GM10266 (cell line): ENCODE measurements at regions not wholly inside any gene's neighbourhood (a gene's known extent, or its start where the extent isn't known, plus 50 kb on each side); places are given as distances from the start of the nearest gene placed in this dataset.
"Not testable (repeated sequence)": the region's sequence is repeated elsewhere in the genome, so short reads cannot be mapped to it uniquely, and the experiment has no call there.

Source experiments
- DNase-seq: peaks from one replicate; pipeline ENCODE4 v3.0.0; 2012; ENCODE audit errors: extremely low spot score
- CTCF ChIP-seq: IDR thresholded peaks from 2 replicates; pipeline ENCODE4 v1.5.1; 2012; ENCODE audit warnings: mild to moderate bottlenecking, low read depth; ENCODE audit not compliant: control insufficient read depth, insufficient read depth; ENCODE audit errors: missing control alignments

- no peak for TF ChIP-seq CTCF
- no peak for DNase-seq
Measured at GRCh38 chr15:26037369-26037768, 174.2 kb upstream of the ATP10A start.

- TF ChIP-seq CTCF: no peak
- no peak for DNase-seq
Measured at GRCh38 chr15:26033493-26033892, 170.4 kb upstream of the ATP10A start.

GRCh38 chr15:26032162-26032846, 169.2 kb upstream of the ATP10A start:
- no peak for DNase-seq
- no peak for TF ChIP-seq CTCF

GRCh38 chr15:26029586-26029985, 166.5 kb upstream of the ATP10A start:
- DNase-seq: not testable (repeated sequence)

GRCh38 chr15:26029146-26029545, 166.0 kb upstream of the ATP10A start:
- no peak for DNase-seq
- TF ChIP-seq CTCF: no peak

- no peak for TF ChIP-seq CTCF
- DNase-seq: no peak
Measured at GRCh38 chr15:26028086-26028740, 165.1 kb upstream of the ATP10A start.

- not testable (repeated sequence) for DNase-seq
Measured at GRCh38 chr15:26026671-26027070, 163.5 kb upstream of the ATP10A start.

GRCh38 chr15:26024241-26024640, 161.1 kb upstream of the ATP10A start:
- TF ChIP-seq CTCF: no peak
- DNase-seq: no peak
